Esophagus squamous epithelium (tissue), 4 donors: ENCODE measurements at regions not wholly inside any gene's neighbourhood (a gene's known extent, or its start where the extent isn't known, plus 50 kb on each side); places are given as distances from the start of the nearest gene placed in this dataset.

Experiments used
- CTCF ChIP-seq, 6 experiments: fragments of 450-650 bp in 4 of 6; fragments of 200-600 bp in 2 of 6; sonication (generic) in 2 of 6; IDR thresholded peaks; one replicate each; pipeline ENCODE4 v1.5.1; 2016 to 2019; ENCODE audit warnings: antibody characterized with exemption in 6 of 6, mild to moderate bottlenecking in 4 of 6, moderate library complexity in 4 of 6
- POLR2A ChIP-seq, 4 donors: fragments of 450-650 bp; IDR thresholded peaks; one replicate each; pipeline ENCODE4 v1.6.1; 2017; ENCODE audit warnings: antibody characterized with exemption in 4 of 4, mild to moderate bottlenecking in 4 of 4, moderate library complexity in 3 of 4

DNA sequence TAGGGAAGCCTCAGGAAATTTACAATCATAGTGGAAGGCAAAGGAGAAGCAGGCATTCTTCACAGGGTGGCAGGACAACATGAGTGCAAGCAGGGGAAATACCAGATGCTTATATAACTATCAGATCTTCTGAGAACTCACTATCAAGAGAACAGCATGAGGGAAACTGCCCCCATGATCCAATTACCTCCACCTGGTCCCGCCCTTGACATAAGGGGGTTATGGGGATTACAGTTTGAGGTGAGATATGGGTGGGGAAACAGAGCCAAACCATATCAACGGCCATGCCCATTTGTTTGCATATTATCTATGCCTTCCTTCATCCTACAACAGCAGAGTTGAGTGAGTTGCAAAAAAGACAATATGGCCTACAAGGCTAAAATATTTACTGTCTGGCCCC, 140.2 kb upstream of the CCDC196 start:
- TF ChIP-seq POLR2A (IDR thresholded peaks at IDR 0.05) (no peak), CTCF (IDR thresholded peaks at IDR 0.05) (no peak)
